OCI-LY7 (cell line): ENCODE measurements at regions not wholly inside any gene's neighbourhood (a gene's known extent, or its start where the extent isn't known, plus 50 kb on each side); places are given as distances from the start of the nearest gene placed in this dataset.

Experiments
- BruUV-seq: library from RNA; stranded (reverse); fragments of 400-500 nt; replicated peaks from 2 replicates; lab custom pipeline; 2021; lab: Mats Ljungman, UMichigan
- CTCF ChIA-PET: fragments of 300-600 bp; sonication (Branson Sonifier 250); formaldehyde crosslinking; loops from one replicate; lab custom pipeline; 2022; ENCODE audit warnings: antibody characterized with exemption; ENCODE audit not compliant: unreplicated experiment; lab: Charles Lee
- POLR2A ChIA-PET: fragments of 300-600 bp; sonication (Branson Sonifier 250); formaldehyde crosslinking; loops from one replicate; lab custom pipeline; 2022; ENCODE audit warnings: antibody characterized with exemption; lab: Charles Lee
- DNase-seq: peaks from one replicate; pipeline ENCODE4 v3.0.0-alpha.2; 2015; ENCODE audit warnings: low spot score
- H2AFZ ChIP-seq: fragments of 200-600 bp; sonication (generic), shearing (Covaris generic); 2 replicates; pipeline ENCODE4 v1.6.1; 2014; ENCODE audit warnings: mild to moderate bottlenecking, antibody characterized with exemption, low read length, moderate library complexity
- H3K27ac ChIP-seq: fragments of 200-600 bp; sonication (generic); 2 replicates; pipeline ENCODE4 v1.5.1; 2014; ENCODE audit warnings: mixed run types, low read depth, mild to moderate bottlenecking, moderate library complexity, low read length, inconsistent platforms; ENCODE audit not compliant: poor library complexity, severe bottlenecking
- H3K36me3 ChIP-seq: fragments of 200-600 bp; sonication (generic); 2 replicates; pipeline ENCODE4 v1.6.1; 2014; ENCODE audit warnings: mild to moderate bottlenecking, antibody characterized with exemption, low read length, moderate library complexity, mixed read lengths; ENCODE audit not compliant: insufficient read depth
- H3K4me1 ChIP-seq: fragments of 200-600 bp; sonication (generic); 2 replicates; pipeline ENCODE4 v1.5.1; 2014; ENCODE audit warnings: mild to moderate bottlenecking, low read length; ENCODE audit not compliant: insufficient read depth, poor library complexity, severe bottlenecking
- H3K4me2 ChIP-seq: fragments of 200-600 bp; sonication (generic); 2 replicates; pipeline ENCODE4 v1.6.1; 2014; ENCODE audit warnings: mild to moderate bottlenecking, low read length
- H3K4me3 ChIP-seq: fragments of 200-600 bp; sonication (generic); 2 replicates; pipeline ENCODE4 v1.5.1; 2014; ENCODE audit warnings: mild to moderate bottlenecking, low read depth, low read length; ENCODE audit not compliant: poor library complexity, severe bottlenecking
- H3K79me2 ChIP-seq: fragments of 200-600 bp; sonication (generic); 2 replicates; pipeline ENCODE4 v1.6.1; 2016; ENCODE audit warnings: low read depth, mild to moderate bottlenecking, low read length, moderate library complexity, mixed read lengths; ENCODE audit not compliant: insufficient read depth
- H3K9me2 ChIP-seq: fragments of 200-600 bp; sonication (generic); 2 replicates; pipeline ENCODE4 v1.6.1; 2016; ENCODE audit warnings: mild to moderate bottlenecking, low read length, mixed read lengths; ENCODE audit not compliant: insufficient read depth
- H3K9me3 ChIP-seq: fragments of 200-600 bp; sonication (generic); 2 replicates; pipeline ENCODE4 v1.6.1; 2014; ENCODE audit warnings: mild to moderate bottlenecking, mixed run types, low read length, mixed read lengths
- H4K20me1 ChIP-seq: fragments of 200-600 bp; sonication (generic); 2 replicates; pipeline ENCODE4 v1.6.1; 2014; ENCODE audit warnings: mild to moderate bottlenecking, antibody characterized with exemption, low read length, moderate library complexity, mixed read lengths; ENCODE audit not compliant: insufficient read depth
- EZH2phosphoT487 ChIP-seq: fragments of 200-600 bp; sonication (generic); IDR thresholded peaks from 2 replicates; pipeline ENCODE4 v1.6.1; 2018; ENCODE audit warnings: low read depth, borderline replicate concordance, mild to moderate bottlenecking, mixed run types, antibody characterized with exemption, low read length, moderate library complexity, mixed read lengths
- intact Hi-C: fragments of 100-400 bp; cut with micrococcal nuclease; formaldehyde crosslinking; loops from one replicate; pipeline ENCODE4 v1.10.0; 2022; ENCODE audit not compliant: unreplicated experiment
- TF ChIP-seq, protein P1 (sequence below): fragments of 200-600 bp; sonication (generic); conservative IDR thresholded peaks from 2 replicates; pipeline ENCODE4 v1.5.1; 2014; ENCODE audit warnings: mild to moderate bottlenecking, antibody characterized with exemption, low read length, moderate library complexity, mixed read lengths

- H4K20me1 ChIP-seq: no peaks in the 10 kb centered on the region
- BruUV-seq: no TSS peak
- no peaks in the 10 kb centered on the region for H3K9me3 ChIP-seq
- no peak overlapping the region for H3K4me3 ChIP-seq
- CTCF ChIA-PET: no interaction called here
- H3K79me2 ChIP-seq: no peaks in the 10 kb centered on the region
- H3K9me2 ChIP-seq: no peaks in the 10 kb centered on the region
- intact Hi-C loops: no loop called here
- no peak for DNase-seq
- no peak for TF ChIP-seq EZH2phosphoT487
- TF ChIP-seq, protein P1, sequence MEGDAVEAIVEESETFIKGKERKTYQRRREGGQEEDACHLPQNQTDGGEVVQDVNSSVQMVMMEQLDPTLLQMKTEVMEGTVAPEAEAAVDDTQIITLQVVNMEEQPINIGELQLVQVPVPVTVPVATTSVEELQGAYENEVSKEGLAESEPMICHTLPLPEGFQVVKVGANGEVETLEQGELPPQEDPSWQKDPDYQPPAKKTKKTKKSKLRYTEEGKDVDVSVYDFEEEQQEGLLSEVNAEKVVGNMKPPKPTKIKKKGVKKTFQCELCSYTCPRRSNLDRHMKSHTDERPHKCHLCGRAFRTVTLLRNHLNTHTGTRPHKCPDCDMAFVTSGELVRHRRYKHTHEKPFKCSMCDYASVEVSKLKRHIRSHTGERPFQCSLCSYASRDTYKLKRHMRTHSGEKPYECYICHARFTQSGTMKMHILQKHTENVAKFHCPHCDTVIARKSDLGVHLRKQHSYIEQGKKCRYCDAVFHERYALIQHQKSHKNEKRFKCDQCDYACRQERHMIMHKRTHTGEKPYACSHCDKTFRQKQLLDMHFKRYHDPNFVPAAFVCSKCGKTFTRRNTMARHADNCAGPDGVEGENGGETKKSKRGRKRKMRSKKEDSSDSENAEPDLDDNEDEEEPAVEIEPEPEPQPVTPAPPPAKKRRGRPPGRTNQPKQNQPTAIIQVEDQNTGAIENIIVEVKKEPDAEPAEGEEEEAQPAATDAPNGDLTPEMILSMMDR: no peak
- no peaks in the 10 kb centered on the region for H3K4me1 ChIP-seq
- H2AFZ ChIP-seq: no peak overlapping the region
- no peak overlapping the region for H3K27ac ChIP-seq
- H3K36me3 ChIP-seq: no peaks in the 10 kb centered on the region
- no peak overlapping the region for H3K4me2 ChIP-seq
- POLR2A ChIA-PET: interaction anchor here (0.5 to 0.6 kb wide), 2 partner anchors 72 to 592 kb away, joined by 3 to 4 read pairs; no protein-coding TSS in a partner anchor
Measured at GRCh38 chr21:27371115-27371974, 404.5 kb upstream of the ADAMTS5 start.

DNA sequence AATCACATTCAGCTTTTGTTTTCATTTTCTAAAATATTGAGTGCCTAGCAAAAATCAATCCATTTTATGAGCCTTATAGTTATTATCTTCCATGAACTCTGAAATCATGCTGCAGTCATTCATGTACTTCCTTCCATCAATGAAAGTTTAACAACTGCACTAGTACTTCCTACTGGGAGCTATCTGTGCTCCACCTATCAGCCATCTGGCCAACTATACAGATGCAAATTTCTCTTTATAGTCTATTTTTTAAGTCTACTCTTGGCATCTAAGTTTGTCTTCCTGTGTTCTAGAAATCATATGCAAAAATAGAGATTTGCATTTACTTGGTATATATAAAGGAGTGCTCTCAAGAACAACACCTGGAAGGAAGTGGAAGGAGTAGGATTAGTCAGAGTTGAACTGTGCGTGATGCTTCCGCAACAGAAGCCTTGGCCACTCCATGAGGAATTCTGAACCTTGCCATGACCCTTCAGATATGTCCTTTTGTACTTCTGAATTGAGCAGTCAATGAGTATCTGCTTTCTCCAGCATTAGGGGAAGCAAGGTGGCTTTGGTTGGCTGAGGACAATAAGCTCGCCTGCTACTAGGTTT lies 403.2 kb upstream of the ADAMTS5 start:
- BruUV-seq: no TSS peak

More for the DNA sequence above, 403.2 kb upstream of the ADAMTS5 start:
- no peak overlapping the region for H3K27ac ChIP-seq
- no peak overlapping the region for H3K4me3 ChIP-seq
- no peak overlapping the region for H3K4me2 ChIP-seq
- no peak overlapping the region for H2AFZ ChIP-seq
- ChIA-PET CTCF (no interaction called here), POLR2A (no interaction called here)
- no peaks in the 10 kb centered on the region for H3K9me2 ChIP-seq
- no peaks in the 10 kb centered on the region for H3K36me3 ChIP-seq
- no peak for DNase-seq
- H3K9me3 ChIP-seq: 0 out of 2 replicates have a peak, but pooled peaks cover 3% of the 10 kb centered on the region
- intact Hi-C loops: no loop called here
- TF ChIP-seq, protein P1: no peak
- TF ChIP-seq EZH2phosphoT487: no peak
- no peaks in the 10 kb centered on the region for H3K79me2 ChIP-seq
- H4K20me1 ChIP-seq: no peaks in the 10 kb centered on the region
- no peaks in the 10 kb centered on the region for H3K4me1 ChIP-seq
